GM19035 (cell line): ENCODE measurements at regions not wholly inside any gene's neighbourhood (a gene's known extent, or its start where the extent isn't known, plus 50 kb on each side); places are given as distances from the start of the nearest gene placed in this dataset.

Experiments
- ATAC-seq: cut with Tn5 transposase; IDR thresholded peaks from one replicate; pipeline ENCODE4 v1.9.1; 2021; ENCODE audit not compliant: unreplicated experiment

DNA sequence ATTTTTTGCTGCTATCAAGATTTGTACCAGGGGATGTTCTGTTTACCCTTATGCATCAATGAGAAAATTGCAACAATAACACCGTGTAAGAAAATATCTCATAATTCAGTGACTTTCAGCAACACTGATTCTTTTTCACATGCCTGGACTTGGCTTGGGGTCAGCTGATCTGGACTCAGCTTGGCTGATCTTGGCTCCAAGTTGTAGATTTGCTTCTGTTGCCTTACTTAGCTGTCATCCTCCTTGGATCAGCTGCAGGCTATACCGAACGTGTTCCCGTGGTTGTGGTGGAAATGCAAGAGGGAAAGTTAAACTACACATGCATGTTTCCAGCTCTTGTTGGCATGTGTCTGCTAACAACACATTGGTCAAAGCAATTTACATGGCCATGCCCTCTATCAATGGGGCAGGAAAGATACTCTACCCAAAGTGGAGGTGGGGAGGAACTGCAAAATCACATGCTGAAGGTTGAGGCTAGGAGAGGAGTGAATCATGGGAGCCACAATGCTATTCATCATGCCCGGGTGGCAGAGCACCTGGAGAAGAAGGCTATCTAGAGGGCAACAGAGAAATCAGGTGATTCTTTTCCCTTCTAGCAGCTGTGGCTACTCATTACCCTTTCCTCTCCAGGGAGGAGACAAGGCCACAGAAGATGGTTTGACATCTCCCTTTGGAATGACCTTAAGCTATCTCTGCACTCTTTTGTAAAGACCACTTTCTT lies 1276.3 kb upstream of the AUTS2 start:
- ATAC-seq, result no peak

- ATAC-seq, result no peak
These were observed 1273.7 kb upstream of the AUTS2 start for GRCh38 chr7:68324621-68325020.

GRCh38 chr7:68334216-68334615 lies 1264.1 kb upstream of the AUTS2 start:
- ATAC-seq, result no peak

GRCh38 chr7:68334636-68335272 lies 1263.5 kb upstream of the AUTS2 start:
- ATAC-seq, result no peak

DNA sequence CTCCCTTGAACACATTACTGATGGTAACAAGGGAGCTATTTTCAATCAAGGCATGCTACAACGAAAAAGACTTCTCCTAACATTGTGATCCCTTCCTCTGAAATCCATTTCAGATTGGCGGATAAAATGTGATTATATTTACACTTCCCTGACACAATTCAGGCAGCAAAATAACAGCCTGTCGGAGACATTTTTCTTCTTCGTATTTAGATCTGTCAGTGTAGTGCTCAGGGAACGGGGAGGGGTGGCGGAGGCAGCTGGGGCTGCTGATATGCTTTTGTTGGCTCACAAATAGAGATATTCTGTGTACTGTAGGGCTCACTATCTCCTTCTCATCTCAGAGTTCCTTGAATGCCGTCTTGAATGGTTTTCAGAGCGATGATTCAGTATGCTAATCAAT lies 1261.7 kb upstream of the AUTS2 start:
- ATAC-seq, result no peak

DNA sequence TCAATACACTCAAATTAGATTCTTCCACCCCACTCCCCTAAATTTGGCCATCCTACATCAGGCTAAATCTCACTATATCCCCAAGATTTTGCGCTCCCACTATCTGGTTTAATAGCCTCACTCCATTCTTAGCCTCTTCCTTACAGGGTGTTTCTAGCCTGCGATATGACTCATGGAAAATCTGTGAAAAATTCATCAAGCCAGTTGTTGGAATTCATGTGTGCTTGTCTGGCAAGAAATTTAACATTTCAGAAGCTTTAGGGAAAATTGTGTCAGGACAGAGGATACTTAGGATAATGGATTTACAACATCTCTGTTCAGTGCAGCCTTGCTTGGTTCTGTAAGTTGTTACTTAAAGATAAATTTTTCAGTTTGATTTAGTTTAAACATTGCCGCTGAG lies 1249.9 kb upstream of the AUTS2 start:
- ATAC-seq, result no peak

DNA sequence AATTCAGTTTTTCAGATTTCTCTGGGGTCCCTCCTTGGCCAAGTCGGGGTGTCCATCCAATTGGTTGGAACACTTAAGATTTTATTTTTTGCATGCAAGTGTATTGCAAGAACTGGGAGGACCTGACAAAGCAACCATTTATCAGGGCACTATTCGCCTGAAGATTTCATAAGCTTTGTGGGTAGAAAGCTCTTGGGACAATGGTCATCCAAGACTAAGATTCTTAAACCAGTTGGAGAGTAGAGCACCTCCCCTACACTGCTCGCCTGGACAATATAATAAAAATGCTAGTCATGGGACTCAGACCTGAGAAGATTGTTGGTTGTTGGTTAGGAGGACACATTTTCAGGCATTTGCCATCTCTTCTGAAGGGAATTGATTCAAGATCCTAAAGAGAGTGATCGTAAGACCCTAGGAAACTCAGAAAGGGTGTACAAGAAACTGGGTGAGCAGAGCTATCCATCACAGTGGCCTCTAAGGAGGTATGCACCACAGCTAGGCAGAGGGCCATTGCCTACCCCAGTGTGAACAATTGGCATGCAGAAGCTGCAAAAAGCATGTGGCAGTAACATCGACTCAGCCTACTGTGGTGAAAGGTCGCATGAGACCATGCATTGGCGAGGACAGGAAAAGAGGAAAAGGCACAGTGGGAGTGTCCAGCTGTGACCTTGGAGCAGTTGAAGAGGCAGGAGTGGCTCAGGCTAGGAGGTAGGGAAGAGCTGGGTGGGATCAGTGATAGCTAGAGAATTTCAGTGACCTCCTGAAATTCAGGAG lies 1235.3 kb upstream of the AUTS2 start:
- ATAC-seq, result no peak

- no peak for ATAC-seq
These were observed 1233.2 kb upstream of the AUTS2 start for GRCh38 chr7:68364886-68365625.

- no peak for ATAC-seq
These were observed 1226.3 kb upstream of the AUTS2 start for GRCh38 chr7:68371985-68372384.

- no peak for ATAC-seq
These were observed 1222.1 kb upstream of the AUTS2 start for GRCh38 chr7:68376131-68376661.

DNA sequence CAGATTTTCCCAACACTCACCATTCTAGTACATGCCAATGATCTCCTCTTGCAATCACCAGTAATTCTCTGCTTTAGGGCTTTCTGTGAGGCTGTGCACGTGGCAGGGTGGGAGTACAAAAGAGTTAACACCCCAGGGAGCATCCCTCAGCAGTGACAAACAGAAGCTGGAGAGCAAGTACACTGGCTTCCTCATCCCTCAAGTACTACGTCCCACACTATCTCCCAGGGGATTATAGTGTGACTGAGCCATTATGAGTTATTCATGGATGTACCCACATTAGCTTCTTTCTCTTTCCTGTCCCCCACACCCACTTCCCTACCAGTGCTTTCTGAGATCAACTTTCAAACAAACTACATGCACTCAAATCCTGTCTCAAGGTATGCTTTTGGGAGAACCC lies 1216.5 kb upstream of the AUTS2 start:
- ATAC-seq, result no peak

GRCh38 chr7:68384581-68384980 lies 1213.7 kb upstream of the AUTS2 start:
- ATAC-seq, result no peak

DNA sequence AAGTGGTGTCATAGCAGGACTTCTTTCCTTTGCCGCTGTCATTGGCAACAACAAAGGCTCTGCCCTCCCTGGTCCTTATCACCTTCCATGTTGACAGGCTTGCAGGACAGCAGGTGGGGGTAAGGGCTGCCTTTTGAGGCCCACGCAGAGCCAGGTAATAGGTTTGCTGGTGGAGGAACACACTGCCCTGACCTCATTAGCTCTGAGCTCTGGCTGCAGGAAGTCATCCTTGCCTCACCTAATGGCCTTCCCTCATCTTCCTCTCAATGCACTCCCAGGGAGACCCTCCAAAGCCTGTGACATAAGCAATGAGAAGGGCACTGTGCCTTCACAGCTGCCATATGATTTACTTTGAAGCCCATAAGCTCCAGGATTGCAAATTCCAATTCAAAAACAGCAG lies 1205.2 kb upstream of the AUTS2 start:
- no peak for ATAC-seq

DNA sequence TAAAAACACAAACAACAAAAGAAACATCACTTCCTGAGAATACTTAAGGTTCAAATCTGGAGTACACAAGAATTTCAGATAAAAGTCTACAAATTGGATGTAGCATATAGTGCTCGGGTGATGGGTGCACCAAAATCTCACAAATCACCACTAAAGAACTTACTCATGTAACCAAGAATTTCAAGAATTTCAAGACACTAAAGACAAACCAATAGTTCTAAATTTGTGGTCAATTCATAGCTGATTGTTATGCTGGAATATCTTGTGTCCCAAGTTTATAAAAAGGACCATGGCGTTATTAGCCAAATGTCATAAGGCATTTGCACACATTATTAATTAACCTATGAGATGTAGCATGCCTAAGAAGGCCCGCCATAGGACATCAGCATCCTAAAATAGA lies 1204.1 kb upstream of the AUTS2 start:
- ATAC-seq, result no peak

DNA sequence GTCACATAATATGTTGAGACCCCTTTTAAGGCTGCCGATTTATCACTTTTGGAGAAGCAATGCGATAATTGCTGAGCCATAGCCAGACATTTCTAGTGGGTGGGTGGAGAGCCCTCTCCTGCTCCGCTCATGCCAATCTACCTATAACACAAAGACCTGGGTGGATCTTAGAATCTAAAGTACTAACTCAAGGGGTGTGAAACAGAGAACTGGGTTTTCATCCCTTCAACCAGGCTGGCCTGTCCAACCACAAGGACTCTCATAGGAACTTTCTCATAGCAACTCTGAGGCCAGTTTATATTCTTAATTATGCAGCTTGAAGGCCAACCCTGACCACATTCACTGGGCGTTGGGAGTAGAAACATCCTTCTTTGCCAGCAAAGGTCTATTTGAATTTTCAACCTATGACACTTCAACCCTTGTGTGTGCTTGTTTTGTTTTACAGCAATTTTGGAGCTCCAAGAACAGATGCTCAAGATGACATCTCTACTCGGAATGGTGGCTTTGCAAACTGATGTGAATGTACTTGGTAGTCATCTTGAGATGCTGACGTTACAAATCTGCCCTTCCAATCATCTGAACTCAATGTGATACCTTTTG lies 1198.2 kb upstream of the AUTS2 start:
- no peak for ATAC-seq

GRCh38 chr7:68400783-68401182 lies 1197.5 kb upstream of the AUTS2 start:
- no peak for ATAC-seq

DNA sequence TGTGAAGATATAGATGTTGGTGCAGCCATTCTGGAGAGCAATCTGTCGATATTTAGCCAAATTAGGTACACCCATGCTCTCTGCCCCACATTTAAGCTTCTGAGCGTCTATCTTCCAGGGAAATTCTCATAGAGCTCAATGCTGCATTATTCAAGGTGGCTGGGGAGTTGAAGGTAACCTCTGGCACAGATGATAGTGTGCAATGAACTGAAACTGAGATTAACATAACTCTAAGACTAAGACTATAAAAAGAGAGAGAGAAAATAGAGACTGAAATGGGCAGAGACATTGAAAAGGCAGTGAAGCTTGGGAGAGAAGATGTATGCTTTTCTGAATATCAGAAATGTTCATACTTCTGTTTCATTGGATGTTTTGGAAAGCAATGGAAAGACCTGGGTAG lies 1197.0 kb upstream of the AUTS2 start:
- ATAC-seq, result no peak

DNA sequence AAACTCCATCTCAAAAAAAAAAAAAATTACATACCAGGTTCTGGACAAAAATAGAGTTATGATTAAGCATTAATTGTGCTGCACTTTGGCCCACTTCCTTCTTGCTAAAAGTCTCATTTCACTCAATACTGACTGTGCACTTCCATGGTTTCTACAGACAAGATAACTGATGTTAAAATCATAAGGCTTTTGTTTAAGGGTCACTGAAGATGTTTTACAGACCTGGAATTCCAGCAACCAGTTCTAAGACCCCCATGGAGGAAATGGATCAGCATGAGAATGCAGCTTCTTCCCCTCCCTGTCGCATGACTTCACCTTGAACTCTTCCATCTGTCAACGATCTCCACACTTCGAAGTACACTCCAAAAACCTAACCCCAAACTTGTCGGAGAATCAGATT lies 1191.8 kb upstream of the AUTS2 start:
- ATAC-seq, result no peak

DNA sequence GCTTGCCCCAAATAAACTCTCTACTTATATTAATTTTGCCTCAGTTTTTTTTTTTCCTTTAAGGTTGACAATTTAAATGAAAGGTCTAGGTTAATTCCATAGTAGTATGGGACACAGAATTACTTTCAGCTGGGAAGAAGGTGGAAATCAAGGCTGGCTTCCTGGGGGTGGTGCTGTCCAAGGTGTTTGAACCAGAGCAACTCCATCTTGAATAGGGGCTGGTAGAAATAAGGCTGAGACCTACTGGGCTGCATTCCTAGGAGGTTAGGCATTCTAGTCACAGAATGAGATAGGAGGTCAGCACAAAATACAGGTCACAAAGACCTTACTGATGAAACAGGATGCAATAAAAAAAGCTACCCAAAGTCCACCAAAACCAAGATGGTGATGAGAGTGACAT lies 1190.8 kb upstream of the AUTS2 start:
- no peak for ATAC-seq

DNA sequence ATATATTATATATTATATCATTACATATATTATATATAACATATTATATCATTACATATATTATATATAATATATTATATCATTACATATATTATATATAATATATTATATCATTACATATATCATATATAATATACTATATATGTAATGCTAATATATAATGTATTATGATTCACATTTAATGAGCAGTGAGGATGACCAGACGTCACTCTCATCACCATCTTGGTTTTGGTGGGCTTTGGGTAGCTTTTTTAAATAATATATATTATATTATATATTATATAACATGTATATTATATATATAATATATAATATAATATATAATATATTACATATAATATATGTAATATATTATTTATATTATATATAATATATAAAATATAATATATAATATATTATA lies 1189.4 kb upstream of the AUTS2 start:
- no peak for ATAC-seq

GRCh38 chr7:68409851-68410250 lies 1188.4 kb upstream of the AUTS2 start:
- no peak for ATAC-seq
